K562 (cell line): ENCODE measurements at regions not wholly inside any gene's neighbourhood (a gene's known extent, or its start where the extent isn't known, plus 50 kb on each side); places are given as distances from the start of the nearest gene placed in this dataset.

Experiments
- ATF2 ChIP-seq: sonication (generic); formaldehyde crosslinking; IDR thresholded peaks from 2 replicates; pipeline ENCODE4 v1.8.1; 2022; ENCODE audit warnings: missing genetic modification reagents
- BCOR ChIP-seq: fragments of 450-650 bp; IDR thresholded peaks from 2 replicates; pipeline ENCODE4 v1.6.1; 2016
- BHLHE40 ChIP-seq: IDR thresholded peaks from 2 replicates; pipeline ENCODE4 v1.6.1; 2011; ENCODE audit warnings: low read length, improper control_type of control experiment
- CEBPB ChIP-seq: fragments of 450-650 bp; IDR thresholded peaks from 2 replicates; pipeline ENCODE4 v1.6.1; 2016; ENCODE audit warnings: missing genetic modification characterization, missing compliant biosample characterization
- CTCF ChIP-seq, 3 experiments: IDR thresholded peaks in 2 of 3; conservative IDR thresholded peaks in 1 of 3; 2 replicates each; pipeline ENCODE4 v1.5.1; 2011 to 2012; ENCODE audit warnings: low read length in 3 of 3, mild to moderate bottlenecking in 3 of 3, control low read depth in 2 of 3, improper control_type of control experiment in 1 of 3, inconsistent platforms in 1 of 3, low read depth in 1 of 3, mixed read lengths in 1 of 3, moderate library complexity in 1 of 3; ENCODE audit not compliant: insufficient read depth in 2 of 3
- JUN ChIP-seq, 2 experiments: sonication (generic) in 1 of 2; formaldehyde crosslinking in 1 of 2; IDR thresholded peaks; 2 replicates each; pipeline versions ENCODE4 v1.6.1 to v1.8.0; 2012 to 2022; ENCODE audit warnings: borderline replicate concordance in 2 of 2, mild to moderate bottlenecking in 2 of 2, improper control_type of control experiment in 1 of 2, low read depth in 1 of 2, low read length in 1 of 2, missing genetic modification reagents in 1 of 2
- KDM1A ChIP-seq, 2 experiments: fragments of 450-650 bp; IDR thresholded peaks; 2 replicates each; pipeline ENCODE4 v1.6.1; 2016; ENCODE audit warnings: mild to moderate bottlenecking in 2 of 2
- POLR2A ChIP-seq: fragments of 450-650 bp; conservative IDR thresholded peaks from 2 replicates; pipeline ENCODE4 v1.6.1; 2016
- SMC3 ChIP-seq: conservative IDR thresholded peaks from 2 replicates; pipeline ENCODE4 v1.6.1; 2011; ENCODE audit warnings: low read depth, low read length, improper control_type of control experiment; ENCODE audit not compliant: insufficient read depth
- ZNF354B ChIP-seq: fragments of 250-450 bp; sonication (Bioruptor Pico); IDR thresholded peaks from 2 replicates; pipeline ENCODE4 v1.4.0; 2020
- ZNF445 ChIP-seq: fragments of 250-450 bp; sonication (Bioruptor Pico); IDR thresholded peaks from 2 replicates; pipeline ENCODE4 v1.4.0; 2020; ENCODE audit warnings: low read depth, mild to moderate bottlenecking, moderate library complexity

- TF ChIP-seq ATF2 (CRISPR knock-in tag) = no peak
- TF ChIP-seq BHLHE40 = no peak
- no peak for TF ChIP-seq KDM1A (IDR thresholded peaks at IDR 0.05)
- TF ChIP-seq BCOR = no peak
- TF ChIP-seq ZNF445 (CRISPR knock-in tag) = no peak
- TF ChIP-seq CTCF (IDR thresholded peaks at IDR 0.05 in 2 of 3, conservative IDR thresholded peaks at IDR 0.05 in 1 of 3; ENCODE audit: insufficient read depth in 2 of 3, low read depth in 1 of 3, low read length in 3 of 3) = no peak
- TF ChIP-seq POLR2A = no peak
- TF ChIP-seq ZNF354B = no peak
- no peak for TF ChIP-seq JUN (IDR thresholded peaks at IDR 0.05; ENCODE audit: borderline replicate concordance, low read depth, low read length)
- no peak for TF ChIP-seq JUN (CRISPR knock-in tag; IDR thresholded peaks at IDR 0.05; ENCODE audit: borderline replicate concordance)
- no peak for TF ChIP-seq CEBPB (tag)
- no peak for TF ChIP-seq SMC3
These were observed 98.2 kb upstream of the AGTR1 start for GRCh38 chr3:148599481-148599880.
